ENCODE measurements at regions not wholly inside any gene's neighbourhood (a gene's known extent, or its start where the extent isn't known, plus 50 kb on each side); places are given as distances from the start of the nearest gene placed in this dataset.

DNA sequence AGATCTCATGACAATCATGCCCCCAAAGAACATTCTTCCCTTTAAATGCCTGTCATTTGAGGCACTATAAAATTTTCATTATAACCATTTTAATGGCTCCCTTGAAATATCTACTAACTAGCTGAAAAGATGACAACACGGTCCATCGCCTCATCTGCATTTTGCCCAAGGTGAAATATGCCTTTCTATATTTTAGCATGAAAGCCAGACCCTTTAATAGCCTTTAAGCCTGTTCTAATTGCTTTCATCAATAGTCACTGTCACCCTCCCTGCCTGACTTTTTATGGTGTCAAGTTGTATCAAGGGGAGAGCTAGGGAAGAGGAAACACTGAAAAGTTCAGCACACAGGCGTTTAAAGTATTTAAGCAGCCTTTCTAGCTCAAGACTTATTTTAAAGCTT lies 144.1 kb upstream of the PRICKLE2 start:
- H3K4me1 ChIP-seq: no peaks in the 10 kb centered on the region
- no peak for DNase-seq (ENCODE audit: low read depth in 1 of 2, low spot score in 1 of 2)
- 73% methylated on average over 3 of the region's 3 CpGs for WGBS (ENCODE audit: missing lambda C conversion rate)
- no peak overlapping the region for H3K4me2 ChIP-seq
- ATAC-seq: no peak
- H3K27ac ChIP-seq: no peak overlapping the region
- H3K9me3 ChIP-seq: no peaks in the 10 kb centered on the region
- FAIRE-seq: no peak
- TF ChIP-seq ZSCAN20 (CRISPR knock-in tag; IDR thresholded peaks at IDR 0.05): no peak
- TF ChIP-seq, protein P1, sequence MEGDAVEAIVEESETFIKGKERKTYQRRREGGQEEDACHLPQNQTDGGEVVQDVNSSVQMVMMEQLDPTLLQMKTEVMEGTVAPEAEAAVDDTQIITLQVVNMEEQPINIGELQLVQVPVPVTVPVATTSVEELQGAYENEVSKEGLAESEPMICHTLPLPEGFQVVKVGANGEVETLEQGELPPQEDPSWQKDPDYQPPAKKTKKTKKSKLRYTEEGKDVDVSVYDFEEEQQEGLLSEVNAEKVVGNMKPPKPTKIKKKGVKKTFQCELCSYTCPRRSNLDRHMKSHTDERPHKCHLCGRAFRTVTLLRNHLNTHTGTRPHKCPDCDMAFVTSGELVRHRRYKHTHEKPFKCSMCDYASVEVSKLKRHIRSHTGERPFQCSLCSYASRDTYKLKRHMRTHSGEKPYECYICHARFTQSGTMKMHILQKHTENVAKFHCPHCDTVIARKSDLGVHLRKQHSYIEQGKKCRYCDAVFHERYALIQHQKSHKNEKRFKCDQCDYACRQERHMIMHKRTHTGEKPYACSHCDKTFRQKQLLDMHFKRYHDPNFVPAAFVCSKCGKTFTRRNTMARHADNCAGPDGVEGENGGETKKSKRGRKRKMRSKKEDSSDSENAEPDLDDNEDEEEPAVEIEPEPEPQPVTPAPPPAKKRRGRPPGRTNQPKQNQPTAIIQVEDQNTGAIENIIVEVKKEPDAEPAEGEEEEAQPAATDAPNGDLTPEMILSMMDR (IDR thresholded peaks at IDR 0.05): no peak
- no peak for TF ChIP-seq JUNB (IDR thresholded peaks at IDR 0.05)
- TF ChIP-seq ZNF302 (CRISPR knock-in tag; IDR thresholded peaks at IDR 0.05): no peak
- TF ChIP-seq, protein P2, sequence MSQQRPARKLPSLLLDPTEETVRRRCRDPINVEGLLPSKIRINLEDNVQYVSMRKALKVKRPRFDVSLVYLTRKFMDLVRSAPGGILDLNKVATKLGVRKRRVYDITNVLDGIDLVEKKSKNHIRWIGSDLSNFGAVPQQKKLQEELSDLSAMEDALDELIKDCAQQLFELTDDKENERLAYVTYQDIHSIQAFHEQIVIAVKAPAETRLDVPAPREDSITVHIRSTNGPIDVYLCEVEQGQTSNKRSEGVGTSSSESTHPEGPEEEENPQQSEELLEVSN (IDR thresholded peaks at IDR 0.05; ENCODE audit: borderline replicate concordance, low read depth): no peak
- no peak for TF ChIP-seq HEYL (CRISPR knock-in tag; IDR thresholded peaks at IDR 0.05)
- no peak for TF ChIP-seq JUN (IDR thresholded peaks at IDR 0.05)
- ChIA-PET CTCF (interaction anchor here (0.9 to 1.7 kb wide), 2 partner anchors 9 to 12 kb away, joined by 3 to 5 read pairs; no protein-coding TSS in a partner anchor), POLR2A (interaction anchor here (0.6 kb wide), 1 partner anchor 552 kb away, joined by 3 read pairs; no protein-coding TSS in a partner anchor)
- no peak overlapping the region for H3K4me3 ChIP-seq

DNA sequence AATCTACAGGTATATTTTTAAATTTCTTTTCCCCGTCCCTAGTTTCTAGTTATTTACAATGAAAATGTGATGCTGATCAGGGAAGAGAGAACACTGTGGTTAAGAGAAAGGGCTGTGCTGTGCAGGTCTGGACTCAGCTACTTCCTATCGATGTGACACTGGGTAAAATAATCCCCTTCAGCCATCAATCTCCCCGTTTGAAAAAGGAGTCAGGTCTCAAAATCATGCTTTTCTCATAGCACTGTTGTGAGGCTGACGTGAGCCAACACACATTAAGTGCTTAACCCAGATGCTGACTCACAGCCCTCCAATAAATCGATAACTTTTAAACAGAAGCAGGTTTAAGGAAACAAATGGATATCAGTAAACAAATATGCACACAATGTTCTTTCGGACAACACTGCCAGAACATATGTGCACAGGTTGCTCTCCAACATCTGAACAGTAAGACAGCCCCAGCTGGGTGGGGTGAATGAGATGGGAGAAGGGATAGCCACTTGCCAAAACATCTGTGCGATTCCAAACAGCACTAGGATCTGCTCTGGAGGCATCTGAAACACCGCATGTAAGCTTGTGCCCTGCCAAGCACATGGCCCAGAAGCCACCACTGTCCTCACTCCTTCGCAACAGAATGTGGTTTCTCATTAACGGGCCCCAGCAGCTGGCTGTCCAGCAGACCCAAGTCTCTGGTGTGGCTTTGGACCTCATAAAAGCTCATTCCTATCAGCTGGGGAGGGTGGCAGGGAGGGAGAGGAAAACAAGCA lies 143.2 kb upstream of the PRICKLE2 start:
- 72% methylated on average over 10 of the region's 10 CpGs for WGBS (ENCODE audit: missing lambda C conversion rate)
- no peak overlapping the region for H3K4me3 ChIP-seq
- POLR2A ChIA-PET: interaction anchor here (0.6 kb wide), 1 partner anchor 553 kb away, joined by 3 read pairs; no protein-coding TSS in a partner anchor
- FAIRE-seq: no peak
- no peaks in the 10 kb centered on the region for H3K9me3 ChIP-seq
- no peak overlapping the region for H3K27ac ChIP-seq
- no peak overlapping the region for H3K4me2 ChIP-seq
- no peak for DNase-seq (ENCODE audit: low read depth in 1 of 2, low spot score in 1 of 2)
- ATAC-seq: no peak
- H3K4me1 ChIP-seq: no peaks in the 10 kb centered on the region
- CTCF ChIA-PET: interaction anchor here (0.6 to 1.7 kb wide), 4 partner anchors 10 to 143 kb away, joined by 3 to 5 read pairs (median 4); no protein-coding TSS in a partner anchor
- TF ChIP-seq BHLHE40 (IDR thresholded peaks at IDR 0.05; ENCODE audit: low read depth, low read length) (no peak), MAZ (IDR thresholded peaks at IDR 0.05; ENCODE audit: borderline replicate concordance, low read depth, low read length) (no peak)
- TF ChIP-seq, protein P3, sequence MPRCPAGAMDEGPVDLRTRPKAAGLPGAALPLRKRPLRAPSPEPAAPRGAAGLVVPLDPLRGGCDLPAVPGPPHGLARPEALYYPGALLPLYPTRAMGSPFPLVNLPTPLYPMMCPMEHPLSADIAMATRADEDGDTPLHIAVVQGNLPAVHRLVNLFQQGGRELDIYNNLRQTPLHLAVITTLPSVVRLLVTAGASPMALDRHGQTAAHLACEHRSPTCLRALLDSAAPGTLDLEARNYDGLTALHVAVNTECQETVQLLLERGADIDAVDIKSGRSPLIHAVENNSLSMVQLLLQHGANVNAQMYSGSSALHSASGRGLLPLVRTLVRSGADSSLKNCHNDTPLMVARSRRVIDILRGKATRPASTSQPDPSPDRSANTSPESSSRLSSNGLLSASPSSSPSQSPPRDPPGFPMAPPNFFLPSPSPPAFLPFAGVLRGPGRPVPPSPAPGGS (IDR thresholded peaks at IDR 0.05): no peak

DNA sequence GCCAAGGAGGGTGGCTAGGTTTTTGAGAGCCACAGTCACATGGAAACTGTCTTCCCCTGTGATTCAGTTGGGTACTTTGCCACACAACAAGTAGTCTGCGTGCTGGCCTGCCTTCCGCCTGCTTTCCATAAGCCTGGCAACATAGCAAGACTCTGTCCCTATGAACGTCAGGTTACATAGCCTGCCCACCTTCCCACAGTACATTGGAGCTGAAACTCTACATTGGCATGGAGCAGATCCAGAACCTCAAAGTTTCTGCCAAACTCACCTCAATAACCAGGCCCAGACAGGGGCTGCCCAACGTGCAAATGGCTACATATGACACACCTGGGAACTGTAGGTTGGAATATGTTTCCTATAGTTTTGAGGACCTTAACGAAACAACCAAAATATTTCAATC lies 140.6 kb upstream of the PRICKLE2 start:
- ATAC-seq (no peak), DNase-seq (ENCODE audit: low read depth in 1 of 2, low spot score in 1 of 2) (no peak), FAIRE-seq (no peak)
- ChIA-PET CTCF (interaction anchor here (1.6 kb wide), 1 partner anchor 9 kb away, joined by 3 read pairs; no protein-coding TSS in a partner anchor), POLR2A (no interaction called here)
- TF ChIP-seq JUN (IDR thresholded peaks at IDR 0.05) (no peak), CBX2 (IDR thresholded peaks at IDR 0.05; ENCODE audit: borderline replicate concordance, low read depth) (no peak), HEYL (CRISPR knock-in tag; IDR thresholded peaks at IDR 0.05) (no peak), CEBPB (IDR thresholded peaks at IDR 0.05) (no peak), ZNF302 (CRISPR knock-in tag; IDR thresholded peaks at IDR 0.05) (no peak), EHF (CRISPR knock-in tag; IDR thresholded peaks at IDR 0.05) (no peak), JUNB (IDR thresholded peaks at IDR 0.05) (no peak)
- H3K4me1 ChIP-seq: no peaks in the 10 kb centered on the region
- H3K27ac ChIP-seq: no peak overlapping the region
- no peaks in the 10 kb centered on the region for H3K9me3 ChIP-seq
- 61% methylated on average over 5 of the region's 5 CpGs for WGBS (ENCODE audit: missing lambda C conversion rate)
- no peak overlapping the region for H3K4me3 ChIP-seq
- H3K4me2 ChIP-seq: no peak overlapping the region

DNA sequence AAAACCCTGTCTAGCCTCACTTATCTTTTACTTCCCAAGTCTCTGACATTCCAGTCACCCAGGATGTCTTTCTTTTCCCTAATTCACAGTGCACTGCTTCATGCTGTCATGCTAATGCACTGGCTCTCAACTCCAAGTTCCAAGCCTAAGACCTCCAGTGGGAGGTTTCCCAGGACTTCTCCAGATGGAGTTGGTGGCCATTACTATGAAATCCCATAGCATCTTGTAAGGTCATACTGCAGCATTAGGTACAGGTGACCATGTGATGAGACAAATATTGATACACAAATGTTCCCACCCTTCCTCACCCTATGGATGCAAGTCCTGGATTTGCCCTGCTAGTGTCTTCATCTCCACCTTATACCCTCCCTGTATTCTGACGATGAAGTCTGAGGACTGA lies 138.6 kb upstream of the PRICKLE2 start:
- POLR2A ChIA-PET: no interaction called here
- no peak for TF ChIP-seq NFE2L2 (conservative IDR thresholded peaks at IDR 0.05; ENCODE audit: low read length)
- H3K4me1 ChIP-seq: no peaks in the 10 kb centered on the region
- H3K4me3 ChIP-seq: no peak overlapping the region
- ATAC-seq (no peak), FAIRE-seq (no peak), DNase-seq (ENCODE audit: low read depth in 1 of 2, low spot score in 1 of 2) (no peak)
- H3K4me2 ChIP-seq: no peak overlapping the region
- WGBS (ENCODE audit: missing lambda C conversion rate): 90% methylated on average over 1 of the region's 1 CpG
- CTCF ChIA-PET: interaction anchor here (1.1 kb wide), 1 partner anchor 117 kb away, joined by 5 read pairs; no protein-coding TSS in a partner anchor
- H3K9me3 ChIP-seq: no peaks in the 10 kb centered on the region
- H3K27ac ChIP-seq: no peak overlapping the region
